ENCODE measurements at regions not wholly inside any gene's neighbourhood (a gene's known extent, or its start where the extent isn't known, plus 50 kb on each side); places are given as distances from the start of the nearest gene placed in this dataset.
A peak's percentile ranks its signal among the peaks of the same experiment; 100 is the strongest.

DNA sequence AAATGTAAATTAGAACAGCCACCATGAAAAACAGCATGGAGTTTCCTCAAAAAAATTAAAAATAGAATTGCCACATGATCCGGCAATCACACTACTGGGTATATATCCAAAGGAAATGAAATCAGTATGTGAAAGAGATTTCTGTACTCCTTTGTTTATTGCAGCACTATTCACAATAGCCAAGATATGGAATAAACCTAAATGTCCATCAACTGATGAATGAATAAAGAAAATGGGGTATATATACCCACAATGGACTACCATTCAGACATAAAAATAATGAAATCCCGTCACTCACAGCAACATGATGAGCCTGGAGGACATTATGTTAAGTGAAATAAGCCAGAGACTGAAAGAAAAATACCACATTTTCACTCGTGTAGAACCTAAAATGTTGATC is 296.9 kb downstream of the RAP2B start:
- TF ChIP-seq, protein P1, sequence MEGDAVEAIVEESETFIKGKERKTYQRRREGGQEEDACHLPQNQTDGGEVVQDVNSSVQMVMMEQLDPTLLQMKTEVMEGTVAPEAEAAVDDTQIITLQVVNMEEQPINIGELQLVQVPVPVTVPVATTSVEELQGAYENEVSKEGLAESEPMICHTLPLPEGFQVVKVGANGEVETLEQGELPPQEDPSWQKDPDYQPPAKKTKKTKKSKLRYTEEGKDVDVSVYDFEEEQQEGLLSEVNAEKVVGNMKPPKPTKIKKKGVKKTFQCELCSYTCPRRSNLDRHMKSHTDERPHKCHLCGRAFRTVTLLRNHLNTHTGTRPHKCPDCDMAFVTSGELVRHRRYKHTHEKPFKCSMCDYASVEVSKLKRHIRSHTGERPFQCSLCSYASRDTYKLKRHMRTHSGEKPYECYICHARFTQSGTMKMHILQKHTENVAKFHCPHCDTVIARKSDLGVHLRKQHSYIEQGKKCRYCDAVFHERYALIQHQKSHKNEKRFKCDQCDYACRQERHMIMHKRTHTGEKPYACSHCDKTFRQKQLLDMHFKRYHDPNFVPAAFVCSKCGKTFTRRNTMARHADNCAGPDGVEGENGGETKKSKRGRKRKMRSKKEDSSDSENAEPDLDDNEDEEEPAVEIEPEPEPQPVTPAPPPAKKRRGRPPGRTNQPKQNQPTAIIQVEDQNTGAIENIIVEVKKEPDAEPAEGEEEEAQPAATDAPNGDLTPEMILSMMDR (IDR thresholded peaks at IDR 0.05; ENCODE audit: borderline replicate concordance, control extremely low read depth, extremely low read depth, insufficient read depth, missing control alignments): no peak
- in situ Hi-C loops (cut with MboI; ENCODE audit: low sequenced_read_pairs, unreplicated experiment): no loop called here
- no peak for DNase-seq (ENCODE audit: low spot score)

DNA sequence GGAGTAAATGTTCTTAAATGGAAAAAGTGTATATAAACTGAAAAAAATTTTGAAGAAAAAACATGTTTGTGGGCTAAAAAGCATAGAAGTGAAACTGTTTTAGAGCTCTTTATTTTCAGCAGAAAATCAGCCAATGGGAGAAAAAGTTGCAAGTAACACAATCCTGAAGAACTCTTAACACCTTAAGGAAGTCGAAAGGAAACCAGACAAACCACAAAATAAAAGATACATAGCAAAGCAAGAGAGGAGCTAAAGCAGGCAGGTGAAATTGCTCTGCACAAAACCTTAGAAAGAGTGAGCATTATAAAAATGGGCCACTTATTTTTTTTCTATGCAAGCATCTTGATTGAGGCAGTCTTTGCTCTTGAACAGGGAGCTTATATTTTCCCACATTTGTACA is 300.5 kb downstream of the RAP2B start:
- in situ Hi-C loops (cut with MboI; ENCODE audit: low sequenced_read_pairs, unreplicated experiment): no loop called here
- TF ChIP-seq, protein P1 (IDR thresholded peaks at IDR 0.05; ENCODE audit: borderline replicate concordance, control extremely low read depth, extremely low read depth, insufficient read depth, missing control alignments): no peak

DNA sequence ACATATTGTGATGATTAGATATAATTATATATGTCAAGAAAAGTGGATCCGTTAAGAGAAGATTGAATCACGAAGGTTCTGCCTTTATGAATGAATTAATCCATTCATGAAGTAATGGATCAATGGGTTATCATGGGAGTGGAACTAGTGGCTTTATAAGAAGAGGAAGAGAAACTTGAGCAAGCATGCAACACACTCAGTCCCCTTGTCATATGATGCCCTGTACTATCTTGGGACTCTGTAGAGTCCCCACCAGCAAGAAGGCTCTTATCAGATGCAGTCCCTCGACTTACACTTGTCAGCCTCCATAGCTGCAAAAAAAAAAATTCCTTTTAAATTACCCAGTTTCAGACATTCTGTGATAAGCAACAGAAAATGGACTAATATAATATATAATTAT is 301.9 kb downstream of the RAP2B start:
- in situ Hi-C loops (cut with MboI; ENCODE audit: low sequenced_read_pairs, unreplicated experiment): no loop called here
- TF ChIP-seq, protein P1 (IDR thresholded peaks at IDR 0.05; ENCODE audit: borderline replicate concordance, control extremely low read depth, extremely low read depth, insufficient read depth, missing control alignments): no peak
- DNase-seq (ENCODE audit: low spot score): peak; percentile 34

More for the DNA sequence above, 300.5 kb downstream of the RAP2B start:
- no peak for DNase-seq (ENCODE audit: low spot score)

DNA sequence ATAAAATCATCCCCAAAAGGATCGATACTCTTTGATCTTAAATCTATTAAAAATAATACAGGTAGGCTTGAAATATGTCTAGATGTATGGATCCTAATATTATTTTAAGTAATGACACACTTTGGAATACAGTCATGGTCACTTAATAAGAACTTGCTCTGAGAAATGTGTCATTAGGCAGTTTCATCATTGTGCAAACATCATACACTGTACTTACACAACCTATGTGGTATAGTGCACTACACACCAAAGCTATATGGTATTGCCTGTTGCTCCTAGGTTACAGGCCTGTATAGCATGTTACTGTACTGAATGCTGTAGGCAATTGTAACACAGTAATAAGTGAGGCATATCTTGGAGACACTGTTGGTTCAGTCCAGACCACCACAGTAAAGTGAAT is 307.1 kb downstream of the RAP2B start:
- in situ Hi-C loops (cut with MboI; ENCODE audit: low sequenced_read_pairs, unreplicated experiment): no loop called here
- DNase-seq (ENCODE audit: low spot score): no peak
- TF ChIP-seq, protein P1 (IDR thresholded peaks at IDR 0.05; ENCODE audit: borderline replicate concordance, control extremely low read depth, extremely low read depth, insufficient read depth, missing control alignments): no peak

DNA sequence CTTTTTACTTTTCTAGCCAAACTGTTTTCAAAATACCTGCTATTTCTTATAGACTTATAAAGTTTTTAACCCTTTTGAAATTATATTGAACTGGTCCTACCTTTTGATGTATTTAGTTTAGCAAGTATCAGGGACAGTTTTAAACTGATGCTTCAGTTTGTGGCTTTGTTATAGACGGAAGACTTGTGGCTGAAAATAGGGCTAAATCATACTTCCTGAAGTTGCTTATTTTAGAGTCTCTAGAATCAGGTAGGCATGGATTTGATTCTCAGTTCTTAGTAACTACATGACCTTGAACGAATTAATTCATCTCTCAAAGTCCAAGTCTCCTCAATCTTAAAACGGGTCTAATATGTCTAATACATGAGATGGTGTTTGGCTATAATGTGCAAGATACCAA is 322.8 kb downstream of the RAP2B start:
- DNase-seq (ENCODE audit: low spot score): no peak
- in situ Hi-C loops (cut with MboI; ENCODE audit: low sequenced_read_pairs, unreplicated experiment): no loop called here
- TF ChIP-seq, protein P1 (IDR thresholded peaks at IDR 0.05; ENCODE audit: borderline replicate concordance, control extremely low read depth, extremely low read depth, insufficient read depth, missing control alignments): no peak

DNA sequence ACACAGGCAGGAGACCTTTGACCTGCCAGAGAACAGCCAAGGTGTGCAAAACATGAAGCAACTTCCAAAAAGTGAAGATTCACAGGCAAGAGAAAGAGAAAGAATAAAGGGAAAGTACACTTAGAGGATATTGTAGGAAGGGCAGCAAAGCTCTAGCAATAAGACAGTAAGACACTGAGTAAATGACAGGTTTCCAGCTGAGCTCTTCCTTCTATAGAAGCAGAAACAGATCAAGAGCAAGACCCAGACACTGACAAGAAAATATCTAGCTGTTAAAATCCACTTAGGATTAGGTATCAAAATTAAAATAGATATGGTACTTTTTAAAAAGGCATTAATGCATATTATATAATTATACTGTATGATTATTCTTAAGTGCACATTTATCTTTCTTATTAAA is 333.4 kb downstream of the RAP2B start:
- in situ Hi-C loops (cut with MboI; ENCODE audit: low sequenced_read_pairs, unreplicated experiment): no loop called here
- TF ChIP-seq, protein P1 (IDR thresholded peaks at IDR 0.05; ENCODE audit: borderline replicate concordance, control extremely low read depth, extremely low read depth, insufficient read depth, missing control alignments): no peak

DNA sequence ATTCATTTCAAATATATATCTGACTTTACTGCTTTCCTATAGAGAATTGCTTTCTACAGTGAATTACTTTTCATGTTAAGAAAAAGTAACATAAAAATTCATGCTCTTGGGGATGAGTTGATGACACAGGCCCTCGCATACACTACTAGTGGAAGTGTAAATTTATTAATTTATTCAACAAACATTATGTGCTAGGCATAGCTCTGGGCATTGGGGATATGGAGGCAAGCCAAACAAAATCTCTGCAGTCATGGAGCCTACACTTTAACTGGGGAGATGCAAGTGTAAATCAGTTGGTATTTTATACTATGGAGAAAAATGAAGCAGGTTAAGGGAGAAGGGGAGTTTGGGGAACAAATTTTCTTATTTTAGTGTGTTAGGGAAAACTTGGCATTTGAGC is 340.7 kb downstream of the RAP2B start:
- in situ Hi-C loops (cut with MboI; ENCODE audit: low sequenced_read_pairs, unreplicated experiment): no loop called here
- TF ChIP-seq, protein P1 (IDR thresholded peaks at IDR 0.05; ENCODE audit: borderline replicate concordance, control extremely low read depth, extremely low read depth, insufficient read depth, missing control alignments): no peak

More for the DNA sequence above, 333.4 kb downstream of the RAP2B start:
- no peak for DNase-seq (ENCODE audit: low spot score)

More for the DNA sequence above, 340.7 kb downstream of the RAP2B start:
- no peak for DNase-seq (ENCODE audit: low spot score)
